Hematopoietic multipotent progenitor cell treated with erythropoietin and hydrocortisone succinate and interleukin-3 and kit ligand, for 17 days (in vitro differentiated cells): ENCODE measurements at regions not wholly inside any gene's neighbourhood (a gene's known extent, or its start where the extent isn't known, plus 50 kb on each side); places are given as distances from the start of the nearest gene placed in this dataset.
"Not testable (repeated sequence)": the region's sequence is repeated elsewhere in the genome, so short reads cannot be mapped to it uniquely, and the experiment has no call there.

Experiments used
- DNase-seq: peaks from one replicate; pipeline ENCODE4 v3.0.0-alpha.2; 2015; ENCODE audit warnings: low spot score

GRCh38 chr1:233790121-233790520, 114.4 kb upstream of the SLC35F3 start:
- no peak for DNase-seq

- peak; percentile 35 for DNase-seq
Measured at GRCh38 chr1:233790662-233791371, 113.7 kb upstream of the SLC35F3 start.

- no peak for DNase-seq
Measured at GRCh38 chr1:233791372-233791703, 113.1 kb upstream of the SLC35F3 start.

- DNase-seq: no peak
Measured at GRCh38 chr1:233791721-233792120, 112.8 kb upstream of the SLC35F3 start.

- DNase-seq: no peak
Measured at GRCh38 chr1:233794863-233795262, 109.6 kb upstream of the SLC35F3 start.

GRCh38 chr1:233796146-233796783, 108.2 kb upstream of the SLC35F3 start:
- no peak for DNase-seq

- no peak for DNase-seq
Measured at GRCh38 chr1:233802611-233803010, 101.9 kb upstream of the SLC35F3 start.

GRCh38 chr1:233805786-233806185, 98.7 kb upstream of the SLC35F3 start:
- no peak for DNase-seq

- no peak for DNase-seq
Measured at GRCh38 chr1:233815357-233815756, 89.1 kb upstream of the SLC35F3 start.

- DNase-seq: no peak
Measured at GRCh38 chr1:233815865-233816264, 88.6 kb upstream of the SLC35F3 start.

- DNase-seq: no peak
Measured at GRCh38 chr1:233816348-233816747, 88.1 kb upstream of the SLC35F3 start.

- no peak for DNase-seq
Measured at GRCh38 chr1:233819042-233819441, 85.4 kb upstream of the SLC35F3 start.

GRCh38 chr1:233824179-233824578, 80.3 kb upstream of the SLC35F3 start:
- not testable (repeated sequence) for DNase-seq

- not testable (repeated sequence) for DNase-seq
Measured at GRCh38 chr1:233827937-233828336, 76.5 kb upstream of the SLC35F3 start.

GRCh38 chr1:233828480-233828879, 76.0 kb upstream of the SLC35F3 start:
- no peak for DNase-seq

GRCh38 chr1:233834609-233835008, 69.9 kb upstream of the SLC35F3 start:
- DNase-seq: no peak

GRCh38 chr1:233838207-233838606, 66.3 kb upstream of the SLC35F3 start:
- not testable (repeated sequence) for DNase-seq

GRCh38 chr1:233843525-233844204, 60.8 kb upstream of the SLC35F3 start:
- no peak for DNase-seq

- DNase-seq: no peak
Measured at GRCh38 chr1:233844275-233844674, 60.2 kb upstream of the SLC35F3 start.

GRCh38 chr1:233844692-233845091, 59.8 kb upstream of the SLC35F3 start:
- DNase-seq: no peak
